PFSK-1 (cell line): ENCODE measurements at regions not wholly inside any gene's neighbourhood (a gene's known extent, or its start where the extent isn't known, plus 50 kb on each side); places are given as distances from the start of the nearest gene placed in this dataset.

Source experiments
- FOXP2 ChIP-seq: optimal IDR thresholded peaks from 2 replicates; pipeline ENCODE3; 2011; ENCODE audit warnings: borderline replicate concordance, control low read depth, inconsistent platforms; ENCODE audit not compliant: insufficient read depth; ENCODE audit errors: extremely low read length, extremely low read depth
- POLR2AphosphoS5 ChIP-seq: IDR thresholded peaks from 2 replicates; pipeline ENCODE4 v1.6.1; 2012; ENCODE audit warnings: low read depth, mild to moderate bottlenecking, control low read depth, low read length, moderate library complexity
- SIN3A ChIP-seq: IDR thresholded peaks from 2 replicates; pipeline ENCODE4 v1.6.1; 2012; ENCODE audit warnings: mild to moderate bottlenecking, low read length, moderate library complexity, borderline replicate concordance; ENCODE audit not compliant: insufficient read depth
- TAF1 ChIP-seq: IDR thresholded peaks from 2 replicates; pipeline ENCODE4 v1.6.1; 2012; ENCODE audit warnings: low read length, control low read depth, borderline replicate concordance; ENCODE audit not compliant: insufficient read depth
- TF ChIP-seq, protein P1 (sequence below), 2 experiments: IDR thresholded peaks; 2 replicates each; pipeline versions ENCODE4 v1.6.1 to v1.8.0; 2011 to 2012; ENCODE audit warnings: low read depth in 2 of 2, low read length in 2 of 2, control low read depth in 1 of 2, inconsistent platforms in 1 of 2, mild to moderate bottlenecking in 1 of 2, moderate library complexity in 1 of 2; ENCODE audit not compliant: insufficient read depth in 1 of 2

DNA sequence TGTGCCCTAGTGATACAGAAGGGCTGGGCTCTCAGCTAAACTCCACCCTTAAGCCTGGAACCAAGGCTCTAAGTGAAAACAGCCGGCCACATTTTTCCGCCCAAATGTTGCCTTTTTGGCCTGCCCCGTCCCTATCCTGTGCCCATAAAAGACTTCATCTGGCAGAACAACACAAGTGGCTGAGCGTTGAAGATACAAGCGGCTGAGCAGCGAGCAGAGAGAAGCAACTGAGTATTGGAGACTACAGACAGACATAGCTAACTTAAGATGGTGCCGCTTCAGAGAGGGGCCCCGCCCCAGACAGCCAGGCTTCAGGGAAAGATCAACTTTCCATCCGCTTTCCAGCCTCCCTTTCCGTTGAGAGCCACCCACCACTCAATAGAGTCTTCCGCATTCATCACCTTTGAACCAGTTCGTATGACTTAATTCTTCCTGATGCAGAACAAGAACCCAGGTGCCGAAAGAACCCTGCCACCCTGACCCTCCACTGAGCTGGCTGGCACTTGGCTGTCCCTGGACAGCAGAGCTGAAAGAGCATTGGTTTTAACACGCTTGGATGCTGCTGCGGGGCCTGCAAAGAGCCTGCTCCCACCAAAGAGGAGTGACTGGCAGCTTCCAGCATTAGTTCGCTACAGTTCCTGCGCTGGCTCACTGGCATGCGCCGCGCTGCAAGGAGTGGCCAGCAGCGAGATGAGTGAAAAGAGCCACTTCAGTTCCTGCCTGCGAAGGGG, 853.2 kb upstream of the INTU start:
- TF ChIP-seq, protein P1, sequence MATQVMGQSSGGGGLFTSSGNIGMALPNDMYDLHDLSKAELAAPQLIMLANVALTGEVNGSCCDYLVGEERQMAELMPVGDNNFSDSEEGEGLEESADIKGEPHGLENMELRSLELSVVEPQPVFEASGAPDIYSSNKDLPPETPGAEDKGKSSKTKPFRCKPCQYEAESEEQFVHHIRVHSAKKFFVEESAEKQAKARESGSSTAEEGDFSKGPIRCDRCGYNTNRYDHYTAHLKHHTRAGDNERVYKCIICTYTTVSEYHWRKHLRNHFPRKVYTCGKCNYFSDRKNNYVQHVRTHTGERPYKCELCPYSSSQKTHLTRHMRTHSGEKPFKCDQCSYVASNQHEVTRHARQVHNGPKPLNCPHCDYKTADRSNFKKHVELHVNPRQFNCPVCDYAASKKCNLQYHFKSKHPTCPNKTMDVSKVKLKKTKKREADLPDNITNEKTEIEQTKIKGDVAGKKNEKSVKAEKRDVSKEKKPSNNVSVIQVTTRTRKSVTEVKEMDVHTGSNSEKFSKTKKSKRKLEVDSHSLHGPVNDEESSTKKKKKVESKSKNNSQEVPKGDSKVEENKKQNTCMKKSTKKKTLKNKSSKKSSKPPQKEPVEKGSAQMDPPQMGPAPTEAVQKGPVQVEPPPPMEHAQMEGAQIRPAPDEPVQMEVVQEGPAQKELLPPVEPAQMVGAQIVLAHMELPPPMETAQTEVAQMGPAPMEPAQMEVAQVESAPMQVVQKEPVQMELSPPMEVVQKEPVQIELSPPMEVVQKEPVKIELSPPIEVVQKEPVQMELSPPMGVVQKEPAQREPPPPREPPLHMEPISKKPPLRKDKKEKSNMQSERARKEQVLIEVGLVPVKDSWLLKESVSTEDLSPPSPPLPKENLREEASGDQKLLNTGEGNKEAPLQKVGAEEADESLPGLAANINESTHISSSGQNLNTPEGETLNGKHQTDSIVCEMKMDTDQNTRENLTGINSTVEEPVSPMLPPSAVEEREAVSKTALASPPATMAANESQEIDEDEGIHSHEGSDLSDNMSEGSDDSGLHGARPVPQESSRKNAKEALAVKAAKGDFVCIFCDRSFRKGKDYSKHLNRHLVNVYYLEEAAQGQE (IDR thresholded peaks at IDR 0.05; ENCODE audit: insufficient read depth in 1 of 2, low read depth in 2 of 2, low read length in 2 of 2), result no peak
- TF ChIP-seq POLR2AphosphoS5, result no peak
- no peak for TF ChIP-seq SIN3A
- TF ChIP-seq TAF1, result no peak
- TF ChIP-seq FOXP2, result no peak
